ENCODE measurements at regions not wholly inside any gene's neighbourhood (a gene's known extent, or its start where the extent isn't known, plus 50 kb on each side); places are given as distances from the start of the nearest gene placed in this dataset.

- TF ChIP-seq EZH2 (IDR thresholded peaks at IDR 0.05; ENCODE audit: borderline replicate concordance, insufficient read depth, low read depth, low read length, poor library complexity, severe bottlenecking) = no peak
- TF ChIP-seq, protein P1, sequence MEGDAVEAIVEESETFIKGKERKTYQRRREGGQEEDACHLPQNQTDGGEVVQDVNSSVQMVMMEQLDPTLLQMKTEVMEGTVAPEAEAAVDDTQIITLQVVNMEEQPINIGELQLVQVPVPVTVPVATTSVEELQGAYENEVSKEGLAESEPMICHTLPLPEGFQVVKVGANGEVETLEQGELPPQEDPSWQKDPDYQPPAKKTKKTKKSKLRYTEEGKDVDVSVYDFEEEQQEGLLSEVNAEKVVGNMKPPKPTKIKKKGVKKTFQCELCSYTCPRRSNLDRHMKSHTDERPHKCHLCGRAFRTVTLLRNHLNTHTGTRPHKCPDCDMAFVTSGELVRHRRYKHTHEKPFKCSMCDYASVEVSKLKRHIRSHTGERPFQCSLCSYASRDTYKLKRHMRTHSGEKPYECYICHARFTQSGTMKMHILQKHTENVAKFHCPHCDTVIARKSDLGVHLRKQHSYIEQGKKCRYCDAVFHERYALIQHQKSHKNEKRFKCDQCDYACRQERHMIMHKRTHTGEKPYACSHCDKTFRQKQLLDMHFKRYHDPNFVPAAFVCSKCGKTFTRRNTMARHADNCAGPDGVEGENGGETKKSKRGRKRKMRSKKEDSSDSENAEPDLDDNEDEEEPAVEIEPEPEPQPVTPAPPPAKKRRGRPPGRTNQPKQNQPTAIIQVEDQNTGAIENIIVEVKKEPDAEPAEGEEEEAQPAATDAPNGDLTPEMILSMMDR (IDR thresholded peaks at IDR 0.05) = no peak
These were observed 63.5 kb downstream of the CHST2 start for GRCh38 chr3:143182866-143183664.

Data from B cell (primary cell).